Liver (tissue), 8 donors: ENCODE measurements at regions not wholly inside any gene's neighbourhood (a gene's known extent, or its start where the extent isn't known, plus 50 kb on each side); places are given as distances from the start of the nearest gene placed in this dataset.

Experiments
- DNase-seq: peaks from one replicate; pipeline ENCODE4 v3.0.0-alpha.2; 2017; ENCODE audit warnings: low spot score
- H3K27ac ChIP-seq, 2 donors: one replicate each; pipeline ENCODE4 v1.7.0; 2013; ENCODE audit warnings: inconsistent platforms in 2 of 2, low read length in 2 of 2, control low read depth in 1 of 2, low read depth in 1 of 2, mild to moderate bottlenecking in 1 of 2
- H3K27me3 ChIP-seq, 4 donors: one replicate each; pipeline versions ENCODE4 v1.6.1 to v1.7.0; 2013; ENCODE audit warnings: low read length in 3 of 4, inconsistent platforms in 1 of 4, mild to moderate bottlenecking in 1 of 4, moderate library complexity in 1 of 4; ENCODE audit not compliant: control insufficient read depth in 4 of 4, insufficient read depth in 4 of 4
- H3K36me3 ChIP-seq, 4 donors: one replicate each; pipeline versions ENCODE4 v1.6.1 to v1.7.0; 2013; ENCODE audit warnings: low read length in 3 of 4, mild to moderate bottlenecking in 3 of 4, low read depth in 1 of 4, moderate library complexity in 1 of 4; ENCODE audit not compliant: control insufficient read depth in 4 of 4, insufficient read depth in 3 of 4
- H3K4me1 ChIP-seq, 4 donors: one replicate each; pipeline versions ENCODE4 v1.6.1 to v1.7.0; 2013; ENCODE audit warnings: low read length in 3 of 4, mild to moderate bottlenecking in 3 of 4, moderate library complexity in 1 of 4; ENCODE audit not compliant: control insufficient read depth in 4 of 4, insufficient read depth in 4 of 4
- H3K4me3 ChIP-seq, 3 donors: one replicate each; pipeline versions ENCODE4 v1.6.1 to v1.7.0; 2013; ENCODE audit warnings: low read length in 3 of 3, control low read depth in 1 of 3, low read depth in 1 of 3, mild to moderate bottlenecking in 1 of 3
- H3K9ac ChIP-seq, 2 donors: one replicate each; pipeline ENCODE4 v1.7.0; 2013; ENCODE audit warnings: low read length in 2 of 2, mild to moderate bottlenecking in 2 of 2, moderate library complexity in 2 of 2, control low read depth in 1 of 2, low read depth in 1 of 2
- H3K9me3 ChIP-seq, 4 donors: one replicate each; pipeline versions ENCODE4 v1.6.1 to v1.7.0; 2013; ENCODE audit warnings: low read length in 3 of 4; ENCODE audit not compliant: control insufficient read depth in 4 of 4
- ATF3 ChIP-seq: IDR thresholded peaks from 2 replicates; pipeline ENCODE4 v1.6.1; 2016; ENCODE audit warnings: antibody characterized with exemption
- CTCF ChIP-seq: fragments of 150-350 bp; IDR thresholded peaks from 2 replicates; pipeline ENCODE4 v1.5.1; 2017; ENCODE audit warnings: improper control_type of control experiment, low read depth, low read length; ENCODE audit not compliant: missing input control
- EGR1 ChIP-seq, 2 donors: IDR thresholded peaks; 2 replicates each; pipeline ENCODE4 v1.6.1; 2016 to 2018; ENCODE audit warnings: antibody characterized with exemption in 2 of 2, low read depth in 2 of 2
- FOXA1 ChIP-seq: IDR thresholded peaks from 2 replicates; pipeline ENCODE4 v1.6.1; 2016; ENCODE audit warnings: antibody characterized with exemption
- FOXA2 ChIP-seq: IDR thresholded peaks from 2 replicates; pipeline ENCODE4 v1.6.1; 2016; ENCODE audit warnings: antibody characterized with exemption
- GABPA ChIP-seq, 2 donors: IDR thresholded peaks in 1 of 2; conservative IDR thresholded peaks in 1 of 2; 2 replicates each; pipeline ENCODE4 v1.6.1; 2016; ENCODE audit warnings: antibody characterized with exemption in 2 of 2, mild to moderate bottlenecking in 1 of 2, moderate library complexity in 1 of 2
- HNF4A ChIP-seq, 2 donors: conservative IDR thresholded peaks; 2 replicates each; pipeline ENCODE4 v1.6.1; 2016; ENCODE audit warnings: antibody characterized with exemption in 2 of 2, mild to moderate bottlenecking in 2 of 2
- HNF4G ChIP-seq: IDR thresholded peaks from 2 replicates; pipeline ENCODE4 v1.6.1; 2016; ENCODE audit warnings: antibody characterized with exemption
- JUND ChIP-seq, 2 donors: IDR thresholded peaks; 2 replicates each; pipeline ENCODE4 v1.6.1; 2016; ENCODE audit warnings: antibody characterized with exemption in 2 of 2
- MAX ChIP-seq: IDR thresholded peaks from 2 replicates; pipeline ENCODE4 v1.6.1; 2016; ENCODE audit warnings: antibody characterized with exemption
- NR2F2 ChIP-seq: IDR thresholded peaks from 2 replicates; pipeline ENCODE4 v1.6.1; 2016; ENCODE audit warnings: antibody characterized with exemption
- RAD21 ChIP-seq, 2 donors: IDR thresholded peaks; 2 replicates each; pipeline ENCODE4 v1.6.1; 2016; ENCODE audit warnings: antibody characterized with exemption in 2 of 2, mild to moderate bottlenecking in 2 of 2
- REST ChIP-seq: IDR thresholded peaks from 2 replicates; pipeline ENCODE4 v1.6.1; 2016; ENCODE audit warnings: antibody characterized with exemption, mild to moderate bottlenecking
- RXRA ChIP-seq, 2 donors: IDR thresholded peaks; 2 replicates each; pipeline ENCODE4 v1.6.1; 2017 to 2018; ENCODE audit warnings: antibody characterized with exemption in 2 of 2, mild to moderate bottlenecking in 1 of 2
- SP1 ChIP-seq: IDR thresholded peaks from 2 replicates; pipeline ENCODE4 v1.6.1; 2018; ENCODE audit warnings: antibody characterized with exemption, mild to moderate bottlenecking
- TAF1 ChIP-seq: conservative IDR thresholded peaks from 2 replicates; pipeline ENCODE4 v1.6.1; 2016; ENCODE audit warnings: antibody characterized with exemption, mild to moderate bottlenecking
- YY1 ChIP-seq: IDR thresholded peaks from 2 replicates; pipeline ENCODE4 v1.6.1; 2016; ENCODE audit warnings: antibody characterized with exemption, mild to moderate bottlenecking
- ZBTB33 ChIP-seq: IDR thresholded peaks from 2 replicates; pipeline ENCODE4 v1.6.1; 2016; ENCODE audit warnings: antibody characterized with exemption
- WGBS: extraction: QIAGEN DNeasy Blood & Tissue Kit; methylation state at CpG from one replicate; pipeline ENCODE4 v1.1.7; 2013; 5-methylcytosine and 5-hydroxymethylcytosine counted together
- donor health status: healthy.
- donor health status: healthy.
- donor health status: healthy.
- donor health status: healthy.
- donor health status: healthy.

DNA sequence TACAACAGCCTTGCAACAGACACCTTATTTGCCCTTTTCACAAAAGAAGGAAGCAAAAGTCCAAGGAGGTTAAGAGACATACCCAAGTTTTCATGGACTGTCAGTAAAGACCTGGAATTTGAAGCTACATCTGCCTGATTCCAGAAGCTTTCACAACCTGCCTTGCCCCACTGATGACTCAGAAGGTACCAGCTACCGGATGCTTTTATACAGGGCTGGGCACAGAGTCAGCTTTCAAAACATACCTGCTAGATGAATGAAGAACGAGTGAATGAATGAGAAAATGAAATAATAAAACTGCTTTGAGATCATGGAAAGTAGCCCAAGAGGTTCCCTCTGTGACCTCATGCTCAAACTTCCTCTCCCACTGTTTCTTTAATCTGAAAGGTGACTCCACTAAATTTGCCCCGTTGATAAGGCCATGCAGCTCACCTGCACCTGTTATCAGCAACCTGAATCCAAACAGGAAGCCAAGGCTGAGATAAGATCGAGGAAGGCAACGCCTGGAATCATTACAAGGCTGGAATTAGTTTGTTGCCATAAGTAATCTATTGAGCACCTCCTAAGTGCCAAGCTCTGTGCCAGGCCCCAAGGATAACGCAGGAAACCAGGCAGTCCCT, 151.5 kb downstream of the WDR11 start (continued):
- no peak for TF ChIP-seq REST
- TF ChIP-seq TAF1: no peak
- no peak for TF ChIP-seq RXRA (IDR thresholded peaks at IDR 0.05)

GRCh38 chr10:121005948-121006587, 154.9 kb downstream of the WDR11 start:
- 84% methylated on average over 5 of the region's 5 CpGs for WGBS
- Histone ChIP-seq H3K27me3 (no peaks in the 10 kb centered on the region), H3K9me3 (peaks cover 2 to 16% (median 6%) of the 10 kb centered on the region in 4 donors), H3K4me1 (no peaks in the 10 kb centered on the region), H3K4me3 (no peak overlapping the region), H3K27ac (no peak overlapping the region), H3K9ac (no peak overlapping the region), H3K36me3 (no peaks in the 10 kb centered on the region)
- no peak for DNase-seq
- TF ChIP-seq ZBTB33: no peak
- no peak for TF ChIP-seq HNF4A (conservative IDR thresholded peaks at IDR 0.05)
- no peak for TF ChIP-seq MAX
- no peak for TF ChIP-seq RXRA (IDR thresholded peaks at IDR 0.05)
- TF ChIP-seq EGR1 (IDR thresholded peaks at IDR 0.05; ENCODE audit: low read depth in 2 of 2): no peak
- TF ChIP-seq FOXA1: no peak
- TF ChIP-seq CTCF: no peak
- TF ChIP-seq HNF4G: no peak
- TF ChIP-seq SP1: no peak
- TF ChIP-seq GABPA (IDR thresholded peaks at IDR 0.05 in 1 of 2, conservative IDR thresholded peaks at IDR 0.05 in 1 of 2): no peak
- TF ChIP-seq NR2F2: no peak
- TF ChIP-seq JUND (IDR thresholded peaks at IDR 0.05): no peak
- no peak for TF ChIP-seq RAD21 (IDR thresholded peaks at IDR 0.05)
- no peak for TF ChIP-seq YY1
- no peak for TF ChIP-seq ATF3
- no peak for TF ChIP-seq REST
- TF ChIP-seq TAF1: no peak
- no peak for TF ChIP-seq FOXA2
